NCI-H146 (cell line): ENCODE measurements at regions not wholly inside any gene's neighbourhood (a gene's known extent, or its start where the extent isn't known, plus 50 kb on each side); places are given as distances from the start of the nearest gene placed in this dataset.
"Not testable (repeated sequence)": the region's sequence is repeated elsewhere in the genome, so short reads cannot be mapped to it uniquely, and the experiment has no call there.

Experiments
- DNase-seq: peaks from one replicate; lab custom pipeline; 2025; lab: John Stamatoyannopoulos, UW

GRCh38 chr21:18831942-18832676 is 428.5 kb upstream of the TMPRSS15 start:
- no peak for DNase-seq

- DNase-seq: no peak
Observed at GRCh38 chr21:18832950-18833349, 429.4 kb upstream of the TMPRSS15 start.

GRCh38 chr21:18834121-18834520 is 430.5 kb upstream of the TMPRSS15 start:
- DNase-seq: not testable (repeated sequence)

GRCh38 chr21:18840239-18840638 is 436.7 kb upstream of the TMPRSS15 start:
- no peak for DNase-seq

GRCh38 chr21:18857606-18858005 is 454.0 kb upstream of the TMPRSS15 start:
- DNase-seq: not testable (repeated sequence)

GRCh38 chr21:18869104-18869503 is 465.5 kb upstream of the TMPRSS15 start:
- DNase-seq: no peak

- no peak for DNase-seq
Observed at GRCh38 chr21:18877917-18878316, 474.3 kb upstream of the TMPRSS15 start.

GRCh38 chr21:18887922-18888602 is 484.5 kb upstream of the TMPRSS15 start:
- DNase-seq: no peak

GRCh38 chr21:18893406-18893805 is 489.8 kb upstream of the TMPRSS15 start:
- no peak for DNase-seq

GRCh38 chr21:18894387-18894786 is 490.8 kb upstream of the TMPRSS15 start:
- DNase-seq: no peak

GRCh38 chr21:18899261-18899660 is 495.7 kb upstream of the TMPRSS15 start:
- DNase-seq: no peak

GRCh38 chr21:18902660-18903059 is 499.1 kb upstream of the TMPRSS15 start:
- DNase-seq: no peak

- DNase-seq: no peak
Observed at GRCh38 chr21:18907076-18907475, 503.5 kb upstream of the TMPRSS15 start.

GRCh38 chr21:18908641-18909040 is 505.1 kb upstream of the TMPRSS15 start:
- no peak for DNase-seq

GRCh38 chr21:18913914-18914313 is 510.3 kb upstream of the TMPRSS15 start:
- DNase-seq: no peak

GRCh38 chr21:18914570-18914969 is 511.0 kb upstream of the TMPRSS15 start:
- no peak for DNase-seq

- DNase-seq: no peak
Observed at GRCh38 chr21:18917622-18918021, 514.0 kb upstream of the TMPRSS15 start.

GRCh38 chr21:18931237-18931636 is 527.7 kb upstream of the TMPRSS15 start:
- DNase-seq: no peak

GRCh38 chr21:18937337-18937736 is 533.8 kb upstream of the TMPRSS15 start:
- DNase-seq: no peak

GRCh38 chr21:18940791-18941190 is 537.2 kb upstream of the TMPRSS15 start:
- DNase-seq: no peak

GRCh38 chr21:18950045-18950740 is 546.6 kb upstream of the TMPRSS15 start:
- DNase-seq: no peak

GRCh38 chr21:18951271-18952038 is 547.9 kb upstream of the TMPRSS15 start:
- DNase-seq: no peak
